Upper lobe of left lung (tissue), 4 donors: ENCODE measurements at regions not wholly inside any gene's neighbourhood (a gene's known extent, or its start where the extent isn't known, plus 50 kb on each side); places are given as distances from the start of the nearest gene placed in this dataset.

Experiments used
- POLR2A ChIP-seq, 4 donors: fragments of 450-650 bp; IDR thresholded peaks; one replicate each; pipeline ENCODE4 v1.5.1; 2016 to 2017; ENCODE audit warnings: antibody characterized with exemption in 4 of 4, mild to moderate bottlenecking in 2 of 4
- POLR2AphosphoS5 ChIP-seq, 2 donors: sonication (generic); formaldehyde crosslinking; IDR thresholded peaks; one replicate each; pipeline ENCODE4 v1.5.1; 2017; ENCODE audit warnings: antibody characterized with exemption in 2 of 2
- TF ChIP-seq, protein P1 (sequence below), 6 experiments: fragments of 450-650 bp in 4 of 6; fragments of 200-600 bp in 2 of 6; sonication (generic) in 2 of 6; IDR thresholded peaks; one replicate each; pipeline ENCODE4 v1.5.1; 2016 to 2019; ENCODE audit warnings: antibody characterized with exemption in 6 of 6

DNA sequence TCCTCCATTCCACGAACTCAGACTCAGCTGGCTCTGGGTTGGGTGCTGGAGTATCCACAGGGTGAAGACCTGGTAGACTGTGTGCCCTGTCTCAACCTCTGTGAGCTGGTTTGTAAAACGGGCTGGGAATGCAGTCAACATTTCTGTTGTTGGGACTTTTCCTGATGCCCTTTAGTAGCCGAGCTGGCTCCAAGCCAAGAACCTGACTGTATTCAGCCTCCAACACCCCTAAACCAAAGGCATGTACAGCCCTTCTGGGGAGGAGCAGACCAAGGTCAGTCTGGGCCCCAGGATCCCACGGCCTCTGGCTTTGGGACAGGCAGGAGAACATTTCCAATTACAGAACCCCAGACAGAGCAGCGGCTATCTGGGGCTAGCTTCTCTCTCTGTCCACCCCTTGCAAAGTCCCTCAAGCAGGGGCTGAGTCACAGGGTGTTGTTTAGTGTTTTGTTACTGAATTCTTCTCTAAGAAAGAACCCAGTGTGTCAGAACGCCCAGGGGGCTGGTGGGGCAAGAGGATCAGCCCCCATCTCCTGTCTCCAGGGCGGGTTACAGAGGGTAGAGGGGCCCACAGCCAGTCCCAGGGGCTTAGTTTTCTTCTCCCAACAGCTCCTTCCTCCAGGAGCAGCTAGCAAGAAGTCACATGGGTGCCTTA, 56.8 kb upstream of the SLC6A6 start:
- TF ChIP-seq, protein P1, sequence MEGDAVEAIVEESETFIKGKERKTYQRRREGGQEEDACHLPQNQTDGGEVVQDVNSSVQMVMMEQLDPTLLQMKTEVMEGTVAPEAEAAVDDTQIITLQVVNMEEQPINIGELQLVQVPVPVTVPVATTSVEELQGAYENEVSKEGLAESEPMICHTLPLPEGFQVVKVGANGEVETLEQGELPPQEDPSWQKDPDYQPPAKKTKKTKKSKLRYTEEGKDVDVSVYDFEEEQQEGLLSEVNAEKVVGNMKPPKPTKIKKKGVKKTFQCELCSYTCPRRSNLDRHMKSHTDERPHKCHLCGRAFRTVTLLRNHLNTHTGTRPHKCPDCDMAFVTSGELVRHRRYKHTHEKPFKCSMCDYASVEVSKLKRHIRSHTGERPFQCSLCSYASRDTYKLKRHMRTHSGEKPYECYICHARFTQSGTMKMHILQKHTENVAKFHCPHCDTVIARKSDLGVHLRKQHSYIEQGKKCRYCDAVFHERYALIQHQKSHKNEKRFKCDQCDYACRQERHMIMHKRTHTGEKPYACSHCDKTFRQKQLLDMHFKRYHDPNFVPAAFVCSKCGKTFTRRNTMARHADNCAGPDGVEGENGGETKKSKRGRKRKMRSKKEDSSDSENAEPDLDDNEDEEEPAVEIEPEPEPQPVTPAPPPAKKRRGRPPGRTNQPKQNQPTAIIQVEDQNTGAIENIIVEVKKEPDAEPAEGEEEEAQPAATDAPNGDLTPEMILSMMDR (IDR thresholded peaks at IDR 0.05), result no peak
- TF ChIP-seq POLR2AphosphoS5 (IDR thresholded peaks at IDR 0.05) (no peak), POLR2A (IDR thresholded peaks at IDR 0.05) (no peak)
